Stomach (tissue), 4 donors: ENCODE measurements at regions not wholly inside any gene's neighbourhood (a gene's known extent, or its start where the extent isn't known, plus 50 kb on each side); places are given as distances from the start of the nearest gene placed in this dataset.
"Not testable (repeated sequence)": the region's sequence is repeated elsewhere in the genome, so short reads cannot be mapped to it uniquely, and the experiment has no call there.

Experiments used
- CTCF ChIP-seq, 7 experiments: fragments of 450-650 bp in 4 of 7; fragments of 200-600 bp in 3 of 7; sonication (generic) in 3 of 7; IDR thresholded peaks; one replicate each; pipeline ENCODE4 v1.5.1; 2016 to 2019; ENCODE audit warnings: antibody characterized with exemption in 7 of 7, control low read depth in 2 of 7, mild to moderate bottlenecking in 1 of 7
- EP300 ChIP-seq: sonication (generic); formaldehyde crosslinking; IDR thresholded peaks from one replicate; pipeline ENCODE4 v1.6.1; 2017; ENCODE audit warnings: antibody characterized with exemption
- POLR2A ChIP-seq, 4 donors: fragments of 450-650 bp; IDR thresholded peaks; one replicate each; pipeline ENCODE4 v1.6.1; 2016; ENCODE audit warnings: antibody characterized with exemption in 4 of 4, control low read depth in 2 of 4, mild to moderate bottlenecking in 1 of 4, moderate library complexity in 1 of 4
- POLR2AphosphoS5 ChIP-seq, 3 donors: sonication (generic); formaldehyde crosslinking; IDR thresholded peaks; one replicate each; pipeline ENCODE4 v1.6.1; 2016; ENCODE audit warnings: antibody characterized with exemption in 3 of 3

DNA sequence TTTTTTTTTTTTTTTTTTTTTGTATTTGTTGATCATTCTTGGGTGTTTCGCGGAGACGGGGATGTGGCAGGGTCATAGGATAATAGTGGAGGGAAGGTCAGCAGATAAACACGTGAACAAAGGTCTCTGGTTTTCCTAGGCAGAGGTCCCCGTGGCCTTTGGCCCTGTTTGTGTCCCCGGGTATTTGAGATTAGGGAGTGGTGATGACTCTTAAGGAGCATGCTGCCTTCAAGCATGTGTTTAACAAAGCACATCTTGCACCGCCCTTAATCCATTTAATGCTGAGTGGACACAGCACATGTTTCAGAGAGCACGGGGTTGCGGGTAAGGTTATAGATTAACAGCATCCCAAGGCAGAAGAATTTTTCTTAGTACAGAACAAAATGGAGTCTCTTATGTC lies 435.8 kb upstream of the ZP4 start:
- not testable (repeated sequence) for TF ChIP-seq POLR2A (IDR thresholded peaks at IDR 0.05); CTCF (IDR thresholded peaks at IDR 0.05); EP300; POLR2AphosphoS5 (IDR thresholded peaks at IDR 0.05)
